ENCODE measurements at regions not wholly inside any gene's neighbourhood (a gene's known extent, or its start where the extent isn't known, plus 50 kb on each side); places are given as distances from the start of the nearest gene placed in this dataset.

GRCh38 chr10:81136261-81136660 lies 598.6 kb downstream of the SH2D4B start (continued):
- TF ChIP-seq CREB5 (CRISPR knock-in tag; IDR thresholded peaks at IDR 0.05; ENCODE audit: low read depth) = no peak
- TF ChIP-seq OSR1 (CRISPR knock-in tag; IDR thresholded peaks at IDR 0.05) = no peak
- TF ChIP-seq TCF4 (CRISPR knock-in tag; IDR thresholded peaks at IDR 0.05; ENCODE audit: borderline replicate concordance) = no peak
- no peak for TF ChIP-seq RARB (CRISPR knock-in tag; IDR thresholded peaks at IDR 0.05)
- no peak for TF ChIP-seq BACH2 (CRISPR knock-in tag; IDR thresholded peaks at IDR 0.05; ENCODE audit: borderline replicate concordance)
- TF ChIP-seq ARNTL (CRISPR knock-in tag; IDR thresholded peaks at IDR 0.05; ENCODE audit: borderline replicate concordance, low read depth) = no peak
- TF ChIP-seq PPARA (CRISPR knock-in tag; IDR thresholded peaks at IDR 0.05; ENCODE audit: borderline replicate concordance) = no peak
- no peak for TF ChIP-seq POU6F1 (CRISPR knock-in tag; IDR thresholded peaks at IDR 0.05; ENCODE audit: borderline replicate concordance, low read depth)

GRCh38 chr10:81145975-81146374 lies 608.3 kb downstream of the SH2D4B start:
- no peak for ATAC-seq

More at GRCh38 chr10:81145975-81146374, 608.3 kb downstream of the SH2D4B start:
- TF ChIP-seq TOX (CRISPR knock-in tag; IDR thresholded peaks at IDR 0.05; ENCODE audit: borderline replicate concordance) (no peak), CSDC2 (CRISPR knock-in tag; IDR thresholded peaks at IDR 0.05) (no peak), SNAI2 (CRISPR knock-in tag; IDR thresholded peaks at IDR 0.05) (no peak), ZNF565 (CRISPR knock-in tag; conservative IDR thresholded peaks at IDR 0.05; ENCODE audit: low read depth) (no peak), BACH2 (CRISPR knock-in tag; IDR thresholded peaks at IDR 0.05; ENCODE audit: borderline replicate concordance) (no peak), PPARA (CRISPR knock-in tag; IDR thresholded peaks at IDR 0.05; ENCODE audit: borderline replicate concordance) (no peak), CSRNP3 (CRISPR knock-in tag; IDR thresholded peaks at IDR 0.05) (no peak), ARNTL (CRISPR knock-in tag; IDR thresholded peaks at IDR 0.05; ENCODE audit: borderline replicate concordance, low read depth) (no peak), ZFP30 (CRISPR knock-in tag; IDR thresholded peaks at IDR 0.05) (no peak), TSHZ2 (CRISPR knock-in tag; IDR thresholded peaks at IDR 0.05) (no peak), GLIS3 (CRISPR knock-in tag; IDR thresholded peaks at IDR 0.05) (no peak), TCF4 (CRISPR knock-in tag; IDR thresholded peaks at IDR 0.05; ENCODE audit: borderline replicate concordance) (no peak), ISL1 (CRISPR knock-in tag; IDR thresholded peaks at IDR 0.05) (no peak), RARB (CRISPR knock-in tag; IDR thresholded peaks at IDR 0.05) (no peak), POU6F1 (CRISPR knock-in tag; IDR thresholded peaks at IDR 0.05; ENCODE audit: borderline replicate concordance, low read depth) (no peak), OSR1 (CRISPR knock-in tag; IDR thresholded peaks at IDR 0.05) (no peak), ESRRG (CRISPR knock-in tag; IDR thresholded peaks at IDR 0.05) (no peak), ZNF8 (CRISPR knock-in tag; IDR thresholded peaks at IDR 0.05) (no peak), ZFP3 (CRISPR knock-in tag; IDR thresholded peaks at IDR 0.05) (no peak)
- TF ChIP-seq, protein P1, sequence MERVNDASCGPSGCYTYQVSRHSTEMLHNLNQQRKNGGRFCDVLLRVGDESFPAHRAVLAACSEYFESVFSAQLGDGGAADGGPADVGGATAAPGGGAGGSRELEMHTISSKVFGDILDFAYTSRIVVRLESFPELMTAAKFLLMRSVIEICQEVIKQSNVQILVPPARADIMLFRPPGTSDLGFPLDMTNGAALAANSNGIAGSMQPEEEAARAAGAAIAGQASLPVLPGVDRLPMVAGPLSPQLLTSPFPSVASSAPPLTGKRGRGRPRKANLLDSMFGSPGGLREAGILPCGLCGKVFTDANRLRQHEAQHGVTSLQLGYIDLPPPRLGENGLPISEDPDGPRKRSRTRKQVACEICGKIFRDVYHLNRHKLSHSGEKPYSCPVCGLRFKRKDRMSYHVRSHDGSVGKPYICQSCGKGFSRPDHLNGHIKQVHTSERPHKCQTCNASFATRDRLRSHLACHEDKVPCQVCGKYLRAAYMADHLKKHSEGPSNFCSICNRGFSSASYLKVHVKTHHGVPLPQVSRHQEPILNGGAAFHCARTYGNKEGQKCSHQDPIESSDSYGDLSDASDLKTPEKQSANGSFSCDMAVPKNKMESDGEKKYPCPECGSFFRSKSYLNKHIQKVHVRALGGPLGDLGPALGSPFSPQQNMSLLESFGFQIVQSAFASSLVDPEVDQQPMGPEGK (CRISPR knock-in tag; IDR thresholded peaks at IDR 0.05; ENCODE audit: borderline replicate concordance) = no peak
